ENCODE measurements at regions not wholly inside any gene's neighbourhood (a gene's known extent, or its start where the extent isn't known, plus 50 kb on each side); places are given as distances from the start of the nearest gene placed in this dataset.

- DNase-seq (ENCODE audit: low spot score) (no peak), ATAC-seq (ENCODE audit: low FRiP score) (no peak)
- TF ChIP-seq CTCF (IDR thresholded peaks at IDR 0.05): no peak
Observed at GRCh38 chr2:61632276-61633169, 94.4 kb upstream of the XPO1 start.

DNA sequence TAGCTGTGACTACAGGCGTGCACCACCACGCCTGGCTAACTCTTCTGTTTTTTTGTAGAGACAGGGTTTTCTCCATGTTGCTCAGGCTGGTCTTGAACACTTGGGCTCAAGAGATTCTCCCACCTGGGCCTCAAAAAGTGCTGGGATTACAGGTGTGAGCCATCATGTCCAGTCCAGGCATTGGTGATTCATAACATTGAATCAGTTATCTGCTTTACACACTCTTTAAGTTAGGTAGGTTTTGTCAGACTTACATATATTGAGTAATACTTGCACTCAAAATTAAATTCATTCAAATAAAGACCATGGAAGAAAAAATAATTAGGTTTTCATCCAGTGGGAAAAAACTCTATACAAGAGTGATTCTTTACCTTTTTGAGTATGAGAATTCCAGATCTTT lies 93.2 kb upstream of the XPO1 start:
- ATAC-seq (ENCODE audit: low FRiP score) (no peak), DNase-seq (ENCODE audit: low spot score) (no peak)
- no peak for TF ChIP-seq CTCF (IDR thresholded peaks at IDR 0.05)

GRCh38 chr2:61626827-61627226 lies 88.7 kb upstream of the XPO1 start:
- ATAC-seq (ENCODE audit: low FRiP score): no peak
- DNase-seq (ENCODE audit: low spot score): no peak
- TF ChIP-seq CTCF (IDR thresholded peaks at IDR 0.05): no peak

- TF ChIP-seq CTCF (IDR thresholded peaks at IDR 0.05): no peak
- ATAC-seq (ENCODE audit: low FRiP score) (no peak), DNase-seq (ENCODE audit: low spot score) (no peak)
Observed at GRCh38 chr2:61623747-61624146, 85.6 kb upstream of the XPO1 start.

- no peak for ATAC-seq (ENCODE audit: low FRiP score)
- no peak for DNase-seq (ENCODE audit: low spot score)
- no peak for TF ChIP-seq CTCF (IDR thresholded peaks at IDR 0.05)
Observed at GRCh38 chr2:61620244-61621159, 82.3 kb upstream of the XPO1 start.

GRCh38 chr2:61619561-61619960 lies 81.4 kb upstream of the XPO1 start:
- no peak for ATAC-seq (ENCODE audit: low FRiP score)
- no peak for DNase-seq (ENCODE audit: low spot score)
- no peak for TF ChIP-seq CTCF (IDR thresholded peaks at IDR 0.05)
